Astrocyte of the cerebellum (primary cell): ENCODE measurements at regions not wholly inside any gene's neighbourhood (a gene's known extent, or its start where the extent isn't known, plus 50 kb on each side); places are given as distances from the start of the nearest gene placed in this dataset.

Experiments
- DNase-seq: peaks from one replicate; pipeline ENCODE4 v3.0.0-alpha.2; 2011; ENCODE audit warnings: low read depth
- H3K4me3 ChIP-seq: 2 replicates; pipeline ENCODE4 v1.5.1; 2011; ENCODE audit warnings: mild to moderate bottlenecking, low read depth, low read length, moderate library complexity
- in situ Hi-C: cut with HindIII; loops from 2 replicates; pipeline ENCODE4 v1.10.0; 2017; ENCODE audit warnings: low sequenced_read_pairs
- TF ChIP-seq, protein P1 (sequence below): IDR thresholded peaks from 2 replicates; pipeline ENCODE4 v1.5.1; 2012; ENCODE audit warnings: low read length, low read depth, moderate library complexity, mild to moderate bottlenecking; ENCODE audit errors: missing control alignments

DNA sequence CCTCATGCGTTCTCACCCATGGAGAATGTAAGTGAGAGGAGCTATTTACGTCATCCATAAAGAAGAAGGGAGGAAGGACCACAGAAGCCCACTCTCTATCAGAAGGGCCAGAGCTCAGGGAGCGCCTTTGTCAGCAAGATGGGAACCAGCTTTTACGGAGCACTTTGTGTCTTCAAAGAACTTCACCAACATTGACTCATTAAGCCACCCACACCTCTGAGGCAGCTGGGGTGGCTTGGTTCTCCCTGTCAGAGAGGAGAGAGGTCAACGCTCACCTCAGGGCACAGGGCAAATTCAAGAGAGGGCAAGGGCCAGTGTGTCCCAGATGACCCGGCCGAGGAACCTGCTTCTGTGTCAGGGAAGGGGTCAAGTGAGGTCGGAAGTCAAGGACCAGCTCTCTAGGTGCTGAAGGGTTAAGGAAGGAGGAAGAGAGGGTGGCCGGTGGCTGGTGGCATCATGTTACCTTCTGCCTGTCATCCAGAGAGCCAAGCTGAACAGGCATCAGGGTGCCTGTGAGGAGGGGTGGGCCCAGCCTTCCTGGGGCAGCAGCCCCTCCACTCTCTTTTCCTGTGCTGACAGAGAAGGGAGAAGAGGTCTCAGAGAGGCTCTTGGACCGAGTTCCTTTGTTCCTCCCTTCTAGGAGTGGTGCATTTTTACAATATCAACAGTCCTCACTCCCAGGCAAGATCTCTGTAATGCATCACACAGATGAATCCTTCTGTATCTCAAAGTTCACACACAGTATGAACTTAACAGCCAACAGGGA, 109.0 kb downstream of the ETS2 start:
- no peak overlapping the region for H3K4me3 ChIP-seq
- in situ Hi-C loops, result no loop called here
- TF ChIP-seq, protein P1, sequence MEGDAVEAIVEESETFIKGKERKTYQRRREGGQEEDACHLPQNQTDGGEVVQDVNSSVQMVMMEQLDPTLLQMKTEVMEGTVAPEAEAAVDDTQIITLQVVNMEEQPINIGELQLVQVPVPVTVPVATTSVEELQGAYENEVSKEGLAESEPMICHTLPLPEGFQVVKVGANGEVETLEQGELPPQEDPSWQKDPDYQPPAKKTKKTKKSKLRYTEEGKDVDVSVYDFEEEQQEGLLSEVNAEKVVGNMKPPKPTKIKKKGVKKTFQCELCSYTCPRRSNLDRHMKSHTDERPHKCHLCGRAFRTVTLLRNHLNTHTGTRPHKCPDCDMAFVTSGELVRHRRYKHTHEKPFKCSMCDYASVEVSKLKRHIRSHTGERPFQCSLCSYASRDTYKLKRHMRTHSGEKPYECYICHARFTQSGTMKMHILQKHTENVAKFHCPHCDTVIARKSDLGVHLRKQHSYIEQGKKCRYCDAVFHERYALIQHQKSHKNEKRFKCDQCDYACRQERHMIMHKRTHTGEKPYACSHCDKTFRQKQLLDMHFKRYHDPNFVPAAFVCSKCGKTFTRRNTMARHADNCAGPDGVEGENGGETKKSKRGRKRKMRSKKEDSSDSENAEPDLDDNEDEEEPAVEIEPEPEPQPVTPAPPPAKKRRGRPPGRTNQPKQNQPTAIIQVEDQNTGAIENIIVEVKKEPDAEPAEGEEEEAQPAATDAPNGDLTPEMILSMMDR, result no peak
- no peak for DNase-seq

DNA sequence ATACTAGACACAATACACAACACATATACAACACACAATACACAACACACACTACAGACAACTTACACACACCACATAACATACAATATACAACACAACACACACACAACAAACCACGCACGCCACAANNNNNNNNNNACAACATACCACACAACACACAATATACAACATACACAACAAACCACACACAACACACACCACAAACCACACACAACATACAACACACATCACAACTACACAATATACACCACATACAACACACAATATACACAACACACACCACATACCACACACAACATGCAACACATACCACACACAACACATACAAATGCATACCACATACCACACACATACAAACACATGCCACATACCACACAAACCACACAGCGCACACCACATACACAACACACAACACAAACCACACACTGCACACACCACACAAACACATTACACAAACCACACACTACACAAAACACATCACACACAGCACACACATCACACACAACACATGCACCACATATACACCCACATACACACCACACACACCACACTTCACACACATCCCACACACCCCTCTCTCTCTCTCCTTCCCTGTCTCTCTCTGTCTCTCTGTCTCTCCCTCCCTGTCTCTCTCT, 108.3 kb downstream of the ETS2 start:
- no peak for DNase-seq
- in situ Hi-C loops, result no loop called here
- TF ChIP-seq, protein P1, result no peak
- no peak overlapping the region for H3K4me3 ChIP-seq

DNA sequence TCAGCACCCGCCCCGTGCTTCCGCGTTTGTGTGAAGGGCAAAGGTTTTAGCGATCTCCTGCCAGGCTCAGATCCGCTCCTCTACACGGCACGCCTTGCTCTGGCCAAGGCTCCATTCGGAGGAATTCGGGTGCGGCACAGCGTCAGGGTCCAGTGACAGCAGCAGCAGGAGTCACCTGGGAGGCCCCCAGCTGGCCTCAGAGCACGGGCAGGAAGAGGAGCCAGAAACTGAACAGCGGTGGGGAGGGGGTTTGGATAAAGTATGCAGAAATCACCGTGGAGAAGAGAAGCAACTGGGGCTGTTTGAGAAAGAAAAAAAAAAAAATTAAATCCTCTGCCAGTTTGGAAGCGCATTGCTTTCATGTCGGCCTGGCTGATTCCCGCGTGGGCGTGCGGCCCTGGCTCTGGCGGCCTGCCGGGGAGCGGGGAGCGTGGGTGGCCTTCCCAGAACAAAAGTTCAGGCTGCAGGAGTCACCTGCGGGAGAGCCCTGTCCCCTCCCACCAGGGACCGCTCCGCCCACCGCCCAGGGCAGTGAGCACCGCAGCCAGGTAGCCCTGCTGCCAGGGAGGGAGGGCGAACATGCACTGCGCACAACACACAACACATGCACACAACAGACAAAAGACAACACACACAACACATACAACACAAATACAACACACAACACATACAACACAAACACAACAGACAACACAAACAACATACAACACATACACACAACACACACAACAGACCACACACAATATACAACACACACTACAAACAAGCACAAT, 107.6 kb downstream of the ETS2 start:
- TF ChIP-seq, protein P1, result no peak
- in situ Hi-C loops, result no loop called here
- peak; percentile 8 for DNase-seq
- no peak overlapping the region for H3K4me3 ChIP-seq

DNA sequence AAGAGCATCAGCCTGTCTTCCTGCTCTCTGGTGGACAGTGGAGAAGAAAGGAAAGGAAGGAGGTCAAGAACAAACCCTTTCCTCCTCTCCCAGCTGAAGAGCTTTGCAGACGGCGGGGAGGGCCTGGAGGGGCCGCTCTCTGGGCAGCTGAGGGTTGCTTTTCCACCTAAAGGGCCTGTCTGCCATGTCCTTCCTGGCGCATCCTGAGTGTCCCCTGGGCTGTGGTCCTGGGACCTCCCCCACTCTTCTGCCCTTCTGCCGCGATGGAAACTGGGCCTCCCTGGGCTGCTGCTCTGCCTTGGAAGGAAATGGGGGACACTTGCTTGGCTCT, 107.0 kb downstream of the ETS2 start:
- no peak for DNase-seq

DNA sequence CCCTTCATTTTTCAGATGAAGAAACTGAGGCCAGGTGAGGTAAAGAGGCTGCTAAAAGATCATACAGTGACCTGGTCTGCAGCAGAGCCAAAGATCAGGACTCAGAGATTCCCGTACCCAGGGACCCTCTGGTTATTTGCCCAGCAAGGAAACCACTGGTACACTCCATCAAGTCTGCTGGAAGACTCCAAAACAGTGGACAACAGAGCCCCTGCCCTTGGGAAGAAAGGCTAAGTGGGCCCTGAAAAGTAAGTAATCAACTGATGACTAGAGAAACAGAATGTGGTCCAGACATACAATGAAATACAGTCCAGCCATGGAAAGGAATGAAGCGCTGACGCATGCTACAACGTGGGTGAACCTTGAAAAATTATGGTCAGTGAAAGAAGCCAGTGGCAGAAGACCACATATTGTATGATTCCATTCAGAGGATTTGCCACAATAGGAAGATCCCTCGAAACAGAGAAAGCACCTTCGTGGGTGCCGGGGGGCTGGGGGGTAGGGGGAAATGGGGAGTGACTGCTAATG, 106.4 kb downstream of the ETS2 start:
- TF ChIP-seq, protein P1, result no peak
- DNase-seq, result no peak
- in situ Hi-C loops, result no loop called here

More for the DNA sequence above, 107.0 kb downstream of the ETS2 start:
- no peak overlapping the region for H3K4me3 ChIP-seq
- TF ChIP-seq, protein P1, result no peak
- in situ Hi-C loops, result no loop called here

DNA sequence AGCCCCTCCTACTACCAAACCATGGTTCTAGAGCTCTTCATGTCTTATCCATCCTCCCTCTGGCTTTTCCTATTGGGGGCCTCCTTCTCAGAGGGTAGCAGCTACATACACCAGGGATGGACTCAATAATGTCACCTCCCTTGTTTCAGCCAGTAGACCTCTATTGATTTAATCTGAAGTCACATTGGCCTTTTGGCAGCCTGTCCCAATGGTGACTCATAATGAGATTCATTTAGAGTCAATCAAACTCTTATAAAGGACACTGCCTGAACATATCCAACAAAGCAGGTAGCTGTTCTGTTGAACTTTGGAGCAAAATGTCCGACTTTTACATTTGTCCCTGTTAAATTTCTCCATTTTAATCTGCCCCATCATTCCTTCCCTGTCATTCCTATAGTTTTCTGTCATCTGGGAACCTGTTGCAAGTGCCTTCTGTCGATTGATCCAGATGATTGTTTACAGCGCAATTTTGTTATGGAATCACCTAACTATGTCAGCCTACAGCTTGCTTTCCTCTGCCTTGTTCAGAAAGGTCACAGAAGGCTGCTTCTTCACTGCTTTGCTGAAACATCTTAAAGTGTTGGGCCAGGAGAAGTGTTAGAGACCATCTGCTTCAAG, 105.9 kb downstream of the ETS2 start:
- H3K4me3 ChIP-seq, result no peak overlapping the region
- TF ChIP-seq, protein P1, result no peak
- no peak for DNase-seq
- in situ Hi-C loops, result no loop called here

More for the DNA sequence above, 106.4 kb downstream of the ETS2 start:
- no peak overlapping the region for H3K4me3 ChIP-seq
